NOMO-1 treated with dmso at 0.1 percent for 144 hours (cell line): ENCODE measurements at regions not wholly inside any gene's neighbourhood (a gene's known extent, or its start where the extent isn't known, plus 50 kb on each side); places are given as distances from the start of the nearest gene placed in this dataset.
A peak's percentile ranks its signal among the peaks of the same experiment; 100 is the strongest.
"Not testable (repeated sequence)": the region's sequence is repeated elsewhere in the genome, so short reads cannot be mapped to it uniquely, and the experiment has no call there.

Experiments
- DNase-seq: peaks from one replicate; lab custom pipeline; 2025; ENCODE audit not compliant: unreplicated experiment; lab: John Stamatoyannopoulos, UW

DNA sequence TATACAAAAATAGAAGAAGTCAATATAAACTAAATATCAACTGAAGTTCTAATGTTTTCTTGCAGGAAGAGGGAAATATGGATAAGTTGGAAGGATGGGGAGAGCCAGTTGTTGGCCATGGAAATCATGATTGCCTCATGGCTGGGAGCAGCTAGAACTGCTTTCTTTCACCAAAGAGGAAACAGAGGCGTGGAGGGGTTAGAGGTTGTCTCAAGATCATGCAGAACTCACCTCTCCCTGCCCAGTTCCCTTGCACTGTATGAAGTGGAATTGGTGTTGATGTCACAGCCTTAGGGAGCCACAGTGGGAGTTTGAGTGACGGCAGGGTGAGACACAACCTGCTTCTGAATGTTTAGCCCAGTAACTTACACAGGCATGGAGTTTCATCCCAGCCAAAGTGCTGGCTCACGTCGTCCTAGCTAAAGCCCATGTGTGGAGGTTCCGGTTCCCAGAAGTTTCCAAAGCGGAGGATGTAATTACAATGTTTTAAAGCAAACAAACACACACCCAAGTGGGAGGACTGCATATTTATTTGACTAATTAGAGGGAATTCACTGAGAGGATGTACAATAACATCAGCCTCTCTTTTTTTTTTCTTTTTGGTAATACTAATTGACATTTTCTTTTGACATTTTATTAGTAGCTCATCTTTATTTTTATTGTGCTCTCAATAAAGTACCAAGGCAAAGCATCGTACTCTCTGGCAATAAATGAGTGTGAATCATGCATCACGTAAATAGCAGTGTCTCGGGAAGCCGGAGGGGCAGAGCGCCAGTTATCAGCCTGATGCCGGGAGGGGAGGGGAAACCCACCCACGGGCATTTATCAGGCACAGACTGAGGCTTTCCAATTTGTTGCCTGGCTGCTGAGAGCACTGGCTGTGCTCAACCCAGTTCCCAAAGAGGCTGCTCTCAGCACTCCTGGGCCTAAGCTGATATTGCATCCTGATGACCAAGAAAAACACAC lies 118.7 kb upstream of the CDH5 start:
- DNase-seq, result no peak

DNA sequence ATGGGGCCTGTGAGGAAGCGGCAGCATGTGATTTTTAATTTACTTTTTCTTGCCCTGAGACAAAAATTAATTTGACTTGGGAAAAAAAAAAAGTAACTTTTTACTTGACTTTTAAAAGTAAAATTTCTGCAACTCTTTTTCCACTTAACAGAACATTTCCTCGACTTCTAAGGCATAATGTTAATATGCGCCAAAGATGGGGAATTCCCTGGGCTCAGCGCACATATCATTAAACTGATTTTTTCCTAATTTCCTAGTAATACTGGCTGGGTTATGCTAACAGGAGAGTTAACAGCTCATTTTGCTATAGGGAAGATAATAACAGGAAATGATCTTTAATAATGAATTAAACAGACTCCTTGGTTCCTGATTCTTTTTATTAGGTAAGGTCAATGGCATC lies 120.6 kb upstream of the CDH5 start:
- no peak for DNase-seq

DNA sequence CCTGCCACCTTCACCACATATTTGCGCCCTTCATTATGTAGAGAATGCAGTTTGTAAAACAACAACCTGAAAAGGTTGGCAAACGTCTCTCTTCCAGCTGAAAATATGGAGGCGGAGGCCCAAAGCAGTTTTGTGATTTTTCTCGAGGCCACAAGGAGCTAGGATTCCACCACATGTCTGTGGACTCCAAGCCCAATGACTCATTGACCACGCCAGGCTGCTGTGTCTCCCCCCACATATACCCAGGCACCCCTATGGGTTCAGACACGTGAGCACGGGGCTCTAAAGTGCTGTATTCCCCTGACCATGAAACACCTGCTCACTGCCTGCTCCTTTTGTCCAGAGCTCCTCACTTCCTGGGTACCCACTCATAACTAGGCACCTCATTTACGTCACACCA lies 121.4 kb upstream of the CDH5 start:
- no peak for DNase-seq

DNA sequence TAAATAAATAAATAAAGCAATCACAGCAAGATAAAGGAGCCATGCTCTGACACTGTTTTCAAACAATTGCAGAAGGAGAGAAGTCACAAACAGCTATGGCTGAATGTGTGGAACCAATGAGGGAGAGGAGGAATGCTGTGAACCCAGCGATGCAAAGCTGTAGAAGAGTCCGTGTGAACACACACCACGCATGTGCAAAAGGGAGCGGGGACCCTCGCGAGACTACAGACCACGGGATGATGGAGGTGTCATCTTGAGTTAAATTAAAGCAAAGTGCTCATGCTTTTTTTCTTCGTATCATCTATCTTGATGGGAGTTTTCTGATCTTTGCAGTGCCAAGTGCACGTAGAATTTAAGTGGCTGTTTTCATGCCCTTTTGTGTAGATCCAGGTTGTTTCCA lies 123.8 kb upstream of the CDH5 start:
- no peak for DNase-seq

DNA sequence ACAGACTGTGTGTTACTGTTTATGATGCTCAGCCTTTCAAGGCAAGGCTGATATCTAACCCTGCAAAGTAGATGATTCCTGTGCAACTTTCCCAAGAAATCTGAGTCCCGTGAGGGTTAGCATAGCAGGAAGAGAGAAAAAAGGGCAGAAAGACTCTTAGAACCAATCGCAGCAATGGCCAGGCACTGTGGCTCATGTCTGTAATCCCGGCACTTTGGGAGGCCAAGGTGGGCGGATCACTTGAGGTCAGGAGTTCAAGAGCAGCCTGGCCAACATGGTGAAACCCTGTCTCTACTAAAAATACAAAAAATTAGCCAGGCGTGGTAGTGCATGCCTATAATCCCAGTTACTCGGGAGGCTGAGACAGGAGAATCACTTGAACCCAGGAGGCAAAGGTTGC lies 124.3 kb upstream of the CDH5 start:
- DNase-seq, result not testable (repeated sequence)

DNA sequence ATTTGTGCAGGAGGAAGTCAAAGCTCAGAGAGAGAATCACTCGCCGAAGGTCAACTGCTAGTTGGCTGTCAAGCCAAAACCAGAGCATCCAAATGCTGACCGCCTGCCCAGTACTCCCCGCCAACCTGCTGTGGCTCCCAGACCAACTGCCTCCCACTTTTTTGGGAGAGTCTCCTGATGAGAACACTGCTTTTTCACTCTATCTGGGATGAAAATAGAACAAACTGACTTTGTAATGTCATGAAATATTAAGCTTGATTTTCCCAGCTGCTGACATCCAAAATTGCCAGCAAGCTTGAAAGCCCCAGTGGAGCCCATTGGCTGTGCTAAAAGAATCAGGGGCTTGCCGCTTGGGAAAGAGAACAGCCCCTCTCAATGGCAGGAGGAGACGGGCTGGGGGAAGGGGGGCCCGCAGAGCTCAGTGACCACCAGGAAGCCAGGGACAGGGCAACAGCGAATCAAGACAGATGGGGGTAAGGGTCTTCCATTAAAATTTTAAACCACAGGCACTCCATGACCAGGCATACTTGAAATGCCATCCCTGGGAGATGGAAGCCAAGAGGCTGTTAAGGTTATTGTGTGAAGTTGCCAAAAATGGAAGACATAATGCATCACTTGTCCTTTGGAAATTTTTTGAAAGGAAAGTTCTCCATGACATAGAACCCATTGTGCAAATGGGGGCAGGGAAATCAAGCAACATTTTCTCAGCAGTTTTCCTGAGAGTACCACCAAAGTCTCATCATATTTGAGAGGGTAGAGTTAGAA lies 125.7 kb upstream of the CDH5 start:
- no peak for DNase-seq

DNA sequence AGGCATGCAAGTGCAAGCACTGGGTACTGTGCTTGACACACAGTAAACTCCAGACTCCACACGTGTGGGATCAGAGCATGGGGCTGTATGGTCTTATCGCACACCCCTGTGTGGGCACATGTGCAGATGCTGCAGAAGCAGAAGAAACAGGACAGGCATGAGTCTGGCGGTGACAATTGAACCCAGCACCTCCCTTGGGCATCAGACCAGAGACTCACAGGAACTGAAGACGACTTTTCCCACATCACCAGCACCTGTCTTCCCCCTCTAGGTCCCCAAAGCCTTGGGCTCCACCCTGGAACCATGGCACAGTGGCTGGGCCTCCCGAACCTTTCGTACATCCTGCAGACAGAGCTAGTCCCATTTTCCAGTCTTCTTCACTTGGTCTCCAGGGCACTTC lies 126.4 kb upstream of the CDH5 start:
- DNase-seq, result no peak

DNA sequence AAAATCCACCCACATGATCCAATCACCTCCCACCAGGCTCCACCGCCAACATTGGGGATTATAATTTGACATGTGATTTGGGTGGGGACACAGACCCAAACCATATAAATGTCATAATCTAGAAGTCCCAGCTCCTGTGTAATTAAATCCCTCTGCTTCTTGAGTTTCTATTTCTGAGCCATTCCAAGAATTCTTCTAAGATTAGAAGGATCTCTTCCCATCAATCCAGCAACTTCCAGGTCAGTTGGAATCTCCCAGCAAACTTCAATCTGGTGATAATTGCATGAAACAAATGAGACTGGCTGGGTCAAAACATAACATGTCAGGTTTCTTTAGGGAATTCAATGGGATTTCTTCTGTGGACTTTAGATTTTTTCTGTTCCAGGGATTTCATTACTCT lies 127.8 kb upstream of the CDH5 start:
- no peak for DNase-seq

DNA sequence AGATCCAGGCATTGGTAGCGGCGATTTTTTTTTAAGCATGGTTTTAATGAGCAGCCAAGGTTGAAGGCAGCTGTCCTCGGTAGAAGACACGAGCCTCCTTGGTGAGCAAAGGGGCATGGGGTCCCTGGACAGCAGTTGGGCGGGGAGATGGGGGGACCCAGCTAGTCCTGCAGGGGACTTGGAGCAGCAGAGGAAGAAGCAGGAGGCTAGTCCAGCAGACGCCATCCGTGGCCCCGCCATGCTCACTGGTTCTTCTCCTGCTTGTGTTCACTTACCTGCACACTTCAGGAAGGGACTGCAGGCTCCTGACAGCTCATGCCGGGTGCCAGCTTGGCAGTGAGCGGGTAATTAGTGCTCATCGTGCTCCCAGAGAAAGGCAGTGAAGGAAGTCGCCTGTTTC lies 130.2 kb upstream of the CDH5 start:
- DNase-seq, result no peak

DNA sequence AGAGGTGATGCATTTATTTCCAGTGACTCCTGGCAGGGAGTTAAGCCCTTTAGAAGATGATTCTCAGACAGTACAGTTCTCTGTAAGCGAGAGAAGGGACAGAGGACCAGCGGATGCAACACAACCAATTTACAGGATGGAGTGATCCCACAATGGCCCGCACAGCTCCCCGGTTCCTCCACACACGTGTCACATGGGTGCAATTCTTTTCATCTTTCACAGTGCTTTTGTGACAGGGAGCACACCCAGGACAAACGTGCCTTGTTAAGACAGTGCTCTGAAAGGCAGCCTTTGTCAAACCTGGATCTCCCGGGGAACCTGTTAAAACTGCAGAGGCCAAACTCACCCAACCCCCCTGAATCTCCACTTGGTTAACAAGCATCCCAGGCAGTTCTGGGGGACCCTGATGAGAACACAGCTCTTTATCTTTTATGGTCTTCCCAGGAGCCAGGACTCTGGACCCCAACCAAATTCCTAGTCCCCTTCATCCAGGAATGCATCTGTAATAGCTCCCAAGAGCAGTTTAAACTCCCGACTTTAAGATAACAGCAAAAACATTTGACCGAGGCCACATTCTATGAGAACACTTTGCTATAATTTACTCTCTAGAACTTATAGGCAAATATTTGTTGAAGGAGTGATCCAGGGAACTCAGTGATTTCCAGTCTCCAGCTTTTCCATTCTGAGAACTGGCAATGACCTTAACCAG lies 134.9 kb upstream of the CDH5 start:
- no peak for DNase-seq

DNA sequence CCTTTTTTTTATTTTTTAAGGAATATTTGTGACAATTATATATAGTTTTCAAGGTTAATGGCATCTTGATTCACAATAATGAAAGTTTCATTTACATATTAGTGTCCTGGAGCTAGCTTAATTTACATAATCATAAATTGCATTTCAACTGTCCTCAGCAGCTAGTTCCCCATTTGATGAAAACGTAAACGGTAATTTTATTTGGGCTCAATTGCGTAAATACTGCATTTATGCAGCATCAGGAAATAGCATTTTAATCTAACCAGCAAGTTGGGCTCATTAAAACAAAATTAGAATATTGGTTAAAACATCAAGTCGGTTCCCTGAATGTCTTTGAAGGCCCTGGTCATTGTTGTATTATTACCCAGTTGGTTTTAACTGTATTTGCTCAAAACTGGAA lies 136.8 kb upstream of the CDH5 start:
- DNase-seq, result peak; percentile 61

DNA sequence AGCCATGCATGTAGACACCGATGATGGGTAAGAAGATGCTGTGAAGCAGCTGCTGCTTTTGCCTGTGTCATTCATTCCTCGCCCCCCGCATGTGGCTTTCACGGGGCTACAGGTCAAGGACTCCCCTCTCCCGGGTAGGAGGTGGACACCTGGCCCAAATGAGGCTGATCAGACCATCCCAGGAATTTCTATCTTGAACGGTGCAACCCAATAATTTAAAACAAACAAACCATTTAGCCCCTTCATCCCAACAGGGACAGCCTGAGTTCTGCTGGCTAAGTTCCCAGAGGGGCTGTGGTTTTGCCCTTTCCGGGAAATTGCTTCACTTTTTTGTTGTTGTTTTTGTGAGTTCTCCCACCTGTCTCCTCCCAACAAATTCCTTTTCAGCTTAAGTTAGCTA lies 137.7 kb upstream of the CDH5 start:
- no peak for DNase-seq

DNA sequence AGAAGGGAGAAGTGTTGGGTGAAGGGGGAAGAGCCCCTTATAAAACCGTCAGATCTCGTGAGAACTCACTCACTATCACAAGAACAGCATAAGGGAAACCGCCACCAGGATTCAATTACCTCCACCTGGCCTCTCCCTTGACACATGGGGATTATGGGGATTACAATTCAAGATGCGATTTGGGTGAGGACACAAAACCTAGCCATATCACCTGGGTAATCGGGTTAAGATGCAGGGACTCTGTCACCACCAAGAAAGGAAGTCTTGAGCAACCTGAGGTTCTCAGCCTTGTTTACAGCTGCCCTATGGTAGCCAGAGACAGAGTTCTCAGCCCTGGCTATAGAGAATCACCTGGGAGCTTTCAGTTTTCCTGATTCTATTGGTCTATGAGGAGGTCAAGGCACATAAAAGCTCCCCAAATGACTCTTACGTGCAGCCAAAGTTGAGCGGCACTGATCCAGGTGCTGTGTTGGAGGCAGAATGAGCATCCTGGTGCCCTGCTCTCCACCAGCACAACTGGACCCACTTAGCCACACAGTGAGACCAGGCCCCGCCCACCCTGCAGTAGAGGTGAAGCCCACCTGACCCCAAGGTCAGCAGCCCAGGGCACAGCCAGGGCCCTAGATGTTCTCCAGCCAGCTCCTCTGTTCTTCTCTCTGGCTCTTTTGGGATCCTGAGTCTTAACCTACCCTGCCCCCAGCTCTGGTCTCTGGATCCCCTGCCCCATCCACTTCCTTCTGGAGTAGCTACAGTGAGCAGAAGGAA lies 138.5 kb upstream of the CDH5 start:
- no peak for DNase-seq

DNA sequence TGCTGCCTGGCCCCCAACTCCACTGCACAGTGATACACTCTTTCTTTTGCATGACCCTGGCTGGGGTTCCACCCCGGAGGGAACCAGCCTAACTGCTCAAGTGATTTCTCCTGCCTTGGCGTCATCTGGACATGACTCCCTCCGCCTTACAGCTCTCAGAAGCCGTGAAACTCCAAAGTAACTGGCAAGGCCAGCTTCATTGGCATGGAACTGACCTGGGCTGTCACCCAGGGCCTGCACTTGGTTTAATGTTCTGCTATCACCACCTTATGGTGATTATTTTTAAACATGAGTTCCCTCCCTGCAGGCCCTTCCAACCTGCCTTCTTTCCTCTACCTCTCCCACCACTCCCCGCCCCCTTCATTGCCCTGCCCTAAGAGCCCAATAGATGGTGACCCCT lies 139.7 kb upstream of the CDH5 start:
- DNase-seq, result no peak

DNA sequence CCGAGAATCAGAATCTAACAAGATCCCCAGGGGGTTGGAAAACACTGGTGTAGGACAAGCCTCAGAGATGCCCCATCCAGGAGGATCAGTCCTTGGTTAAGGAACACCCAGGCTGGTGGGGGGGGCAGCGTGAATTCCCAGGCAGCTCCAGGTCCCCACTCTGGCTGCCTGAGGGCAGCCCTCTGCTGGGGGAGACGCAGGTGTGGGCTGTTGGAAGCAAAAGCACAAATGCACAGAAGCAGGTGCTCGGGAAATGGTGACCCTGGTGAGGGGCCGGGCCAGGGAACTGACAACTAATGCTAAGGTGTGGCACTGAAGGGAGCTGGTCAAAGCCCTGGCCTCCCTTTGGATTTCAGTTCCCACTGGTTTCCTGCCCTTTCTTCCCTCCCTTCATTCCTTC lies 140.8 kb upstream of the CDH5 start:
- DNase-seq, result no peak

DNA sequence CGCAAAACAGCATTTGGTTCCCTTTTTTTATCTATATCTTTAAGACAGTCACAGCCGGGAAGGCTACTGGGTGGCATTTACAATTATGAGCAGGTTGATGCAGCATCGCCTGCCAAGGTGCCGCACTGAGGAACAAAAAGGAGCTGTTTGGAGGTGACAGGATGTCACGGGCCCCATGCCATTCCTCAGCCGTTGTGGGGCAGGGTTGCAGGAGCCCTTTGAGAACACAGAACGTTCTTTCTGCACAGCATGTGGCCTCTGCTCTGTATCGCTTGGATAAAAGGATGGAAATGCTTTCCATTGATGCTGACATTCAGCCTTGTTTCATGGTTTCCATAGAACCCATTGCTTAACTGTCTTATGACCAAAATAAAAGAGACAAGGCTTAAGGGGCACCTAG lies 141.9 kb upstream of the CDH5 start:
- DNase-seq, result no peak

DNA sequence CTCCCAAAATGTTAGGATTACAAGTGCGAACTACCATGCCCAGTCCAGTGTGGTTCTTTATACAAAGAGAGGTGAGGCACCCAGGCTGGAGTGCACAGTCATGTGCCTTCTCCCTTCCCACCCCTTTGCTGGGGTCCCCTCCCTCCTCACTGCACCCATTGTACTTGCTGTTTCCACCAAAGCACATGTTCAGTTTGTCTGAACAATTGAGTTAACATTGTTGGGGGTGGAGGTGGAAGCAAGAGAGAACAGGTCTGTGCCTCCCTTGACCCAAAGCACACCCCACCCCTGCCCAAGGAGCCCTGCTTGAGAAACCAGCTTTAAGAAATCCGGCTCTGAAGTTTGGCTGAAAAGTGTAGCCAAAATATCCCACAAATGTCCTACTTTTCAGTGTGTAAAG lies 142.3 kb upstream of the CDH5 start:
- no peak for DNase-seq

DNA sequence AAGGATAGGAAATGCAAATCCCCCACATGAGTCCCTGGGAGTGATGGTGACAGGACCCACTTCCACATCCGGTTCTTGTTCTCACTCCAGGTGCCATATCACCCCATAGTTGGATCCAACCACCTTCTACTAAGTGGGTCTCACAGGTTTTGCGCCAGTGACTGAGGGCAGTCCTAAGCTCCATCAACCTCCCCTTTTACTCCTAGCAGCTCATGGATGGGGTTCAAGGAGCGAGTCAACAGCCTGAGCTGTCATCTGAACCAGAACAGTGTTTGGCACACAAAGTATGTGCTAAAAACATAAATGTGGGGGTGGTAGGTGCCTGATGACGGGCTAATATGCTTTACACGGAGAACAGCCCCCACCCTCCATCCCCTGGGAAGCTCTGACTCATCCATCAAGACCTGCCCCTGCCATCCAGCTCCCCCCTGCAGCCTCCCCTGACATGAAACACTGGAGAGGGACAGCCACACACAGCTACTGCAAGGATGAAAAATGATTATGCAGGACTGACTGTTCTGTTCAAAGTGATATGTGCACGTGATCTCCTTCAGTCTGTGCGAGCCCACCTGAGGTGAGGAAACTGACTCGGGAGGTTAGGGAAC lies 143.2 kb upstream of the CDH5 start:
- DNase-seq, result no peak

DNA sequence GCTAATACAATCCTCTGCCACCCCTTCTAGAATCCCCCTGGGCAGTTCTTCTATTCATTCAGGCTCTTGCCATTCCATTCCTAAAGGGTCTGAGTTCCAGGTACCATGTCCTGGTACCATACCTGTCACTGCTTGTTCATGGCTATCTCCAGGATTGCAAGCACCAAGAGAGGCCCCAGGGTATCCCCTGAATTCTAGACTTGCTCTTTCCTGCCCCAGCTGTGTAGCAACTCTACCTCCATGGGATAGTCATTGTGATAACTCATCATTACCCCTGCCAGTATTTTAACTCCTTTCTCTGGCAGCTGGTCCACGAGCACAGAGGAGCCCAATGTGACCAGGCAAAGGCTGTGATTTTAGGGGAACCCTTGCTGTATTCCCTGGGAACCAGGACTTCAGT lies 143.7 kb upstream of the CDH5 start:
- no peak for DNase-seq

DNA sequence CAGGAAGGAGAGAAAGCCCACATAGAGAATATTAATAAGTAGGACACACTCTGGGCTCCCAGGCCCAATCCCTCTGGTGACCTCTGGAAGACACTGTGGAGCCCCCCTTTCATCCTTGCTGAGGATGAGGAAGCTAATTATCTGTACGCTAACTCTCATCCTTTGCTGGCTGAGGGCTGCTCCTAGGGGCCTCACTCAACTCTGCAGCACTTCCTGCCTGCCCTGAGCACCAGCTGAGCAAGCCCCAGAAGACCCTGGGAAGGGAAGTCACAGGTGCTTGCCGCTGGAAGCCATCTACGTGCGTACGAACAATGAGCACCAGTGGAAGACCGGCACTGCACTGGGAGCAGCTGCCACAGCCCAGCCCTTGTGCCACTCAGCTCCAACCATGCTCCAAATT lies 145.8 kb upstream of the CDH5 start:
- DNase-seq, result peak; percentile 61

DNA sequence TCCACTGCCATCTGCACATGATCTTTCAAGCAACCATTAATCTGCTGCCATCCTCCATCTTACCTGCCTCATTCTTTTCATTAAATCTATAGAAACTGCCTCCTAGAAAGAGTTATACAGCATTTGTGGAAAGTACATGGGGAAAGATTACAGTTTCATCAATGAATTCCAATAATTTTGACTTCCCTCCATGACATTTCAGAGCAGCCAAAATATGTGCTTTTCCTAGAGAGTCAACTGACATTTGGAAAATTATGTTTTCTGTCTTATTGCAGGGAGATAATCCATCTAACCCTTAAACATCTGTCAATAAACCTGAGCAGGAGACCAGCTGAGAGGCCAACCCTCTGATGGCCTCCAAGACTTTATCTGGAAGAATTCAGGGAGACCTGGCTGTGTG lies 147.0 kb upstream of the CDH5 start:
- DNase-seq, result no peak
